Left lobe of liver (tissue), 2 donors: ENCODE measurements at regions not wholly inside any gene's neighbourhood (a gene's known extent, or its start where the extent isn't known, plus 50 kb on each side); places are given as distances from the start of the nearest gene placed in this dataset.
"Not testable (repeated sequence)": the region's sequence is repeated elsewhere in the genome, so short reads cannot be mapped to it uniquely, and the experiment has no call there.

Experiments used
- ATAC-seq: fragments of 200-7000 bp; cut with Tn5 transposase; one replicate; pipeline ENCODE4 v1.9.1; 2020; ENCODE audit warnings: mild to moderate bottlenecking, moderate library complexity
- DNase-seq: peaks from one replicate; pipeline ENCODE4 v3.0.0-alpha.2; 2020; ENCODE audit warnings: low spot score
- donor health status: DM: no; HTN: no; CAD: no; lungs with moderate emphysema.
- donor health status: DM: no; HTN: yes; CAD: no.

DNA sequence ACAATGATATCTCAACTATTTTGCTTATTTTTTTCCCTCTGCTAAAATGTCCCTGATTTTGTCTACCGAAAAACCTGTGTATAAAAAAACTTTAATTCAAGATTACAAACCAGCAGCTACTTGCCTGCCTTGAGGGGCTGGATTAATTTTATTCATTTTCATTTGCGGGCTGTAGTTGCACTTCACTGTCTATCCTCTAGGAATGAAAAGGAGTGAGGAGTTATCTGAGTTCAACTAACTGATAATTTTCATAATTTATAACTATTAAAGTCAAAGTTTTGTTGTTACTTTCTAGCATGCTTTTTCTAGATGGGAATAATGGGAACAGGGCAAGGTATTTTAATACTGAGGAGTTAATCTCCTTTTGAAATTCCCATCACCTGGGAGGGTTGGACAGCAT lies 50.3 kb upstream of the AGTPBP1 start:
- not testable (repeated sequence) for ATAC-seq, DNase-seq

DNA sequence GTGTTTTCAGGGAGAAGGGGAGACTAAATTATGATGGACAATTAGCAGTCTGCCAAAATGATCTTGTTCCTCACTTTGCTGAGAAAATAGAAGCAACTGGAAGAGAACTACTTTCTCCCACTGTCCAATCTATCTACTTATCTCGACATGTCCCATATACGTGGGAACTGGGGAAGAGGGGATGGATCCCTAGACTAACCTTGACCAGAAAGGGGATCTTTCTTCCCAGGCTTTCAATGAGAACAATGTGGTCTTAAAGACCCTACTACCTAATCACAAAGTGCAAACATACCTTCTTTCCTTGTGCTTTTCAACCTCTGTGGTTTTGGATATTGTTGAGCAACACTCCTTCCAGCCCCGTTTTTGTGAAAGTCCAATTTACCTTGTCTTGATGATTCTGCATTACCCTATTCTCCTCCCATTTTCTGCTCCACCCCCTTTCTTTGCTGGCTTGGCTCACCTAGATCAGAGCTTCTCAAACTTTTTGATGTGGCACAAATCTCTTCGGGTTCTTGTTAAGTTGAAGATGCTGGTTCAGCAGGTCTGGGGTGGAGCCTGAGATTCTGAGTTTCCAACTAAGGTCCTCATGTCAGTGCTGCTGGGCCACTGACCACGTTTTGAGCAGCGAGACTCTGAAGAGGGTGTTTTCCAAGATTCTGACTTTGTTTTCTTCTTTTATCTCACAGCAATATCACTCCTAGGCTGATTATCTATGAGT lies 61.4 kb upstream of the AGTPBP1 start:
- not testable (repeated sequence) for ATAC-seq, DNase-seq

GRCh38 chr9:85804847-85805133 lies 63.0 kb upstream of the AGTPBP1 start:
- DNase-seq, ATAC-seq: not testable (repeated sequence)

DNA sequence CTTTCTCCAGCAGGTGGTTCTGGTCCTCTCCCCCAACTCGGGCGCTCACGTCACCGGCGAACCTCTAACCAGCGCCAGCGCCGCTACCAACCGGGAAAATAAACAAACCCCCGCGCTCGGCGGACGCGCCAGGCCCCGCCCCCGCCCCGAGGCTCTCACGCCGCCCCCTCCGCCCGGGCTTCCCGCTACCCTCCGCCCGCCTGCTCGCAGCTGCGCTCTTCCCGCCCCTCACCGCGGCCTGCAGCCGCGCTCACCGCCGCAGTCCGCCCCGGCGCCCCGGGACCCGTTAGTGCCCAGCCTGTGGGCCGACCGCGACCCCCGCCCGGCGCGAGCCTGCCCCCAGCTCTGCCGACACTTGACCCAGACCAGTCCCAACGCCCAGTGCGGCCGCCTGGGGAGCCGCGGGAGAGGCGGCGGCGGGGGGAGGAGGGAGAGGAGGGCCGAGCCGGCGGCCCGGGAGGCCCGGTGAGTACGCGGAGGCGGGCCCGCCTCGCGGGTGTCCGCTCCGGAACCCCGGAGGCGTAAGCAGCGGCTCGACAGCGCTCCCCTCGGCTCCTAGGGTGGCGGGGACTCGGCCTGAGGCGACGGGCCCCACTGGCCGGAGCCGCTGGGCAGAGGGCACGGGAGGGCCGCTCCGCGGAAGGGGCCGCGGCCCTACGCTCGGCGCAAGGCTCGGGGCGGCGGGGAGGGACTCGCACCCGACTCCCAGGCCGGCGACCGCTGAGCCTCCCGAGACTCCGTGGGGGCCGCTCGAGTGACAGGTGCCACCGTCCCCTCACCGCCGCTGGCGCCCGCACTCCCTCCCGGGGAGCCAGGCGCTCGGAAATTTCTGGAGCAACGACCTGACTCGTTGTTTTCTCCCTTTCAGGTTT lies 63.6 kb upstream of the AGTPBP1 start:
- ATAC-seq, result peak; percentile 89

DNA sequence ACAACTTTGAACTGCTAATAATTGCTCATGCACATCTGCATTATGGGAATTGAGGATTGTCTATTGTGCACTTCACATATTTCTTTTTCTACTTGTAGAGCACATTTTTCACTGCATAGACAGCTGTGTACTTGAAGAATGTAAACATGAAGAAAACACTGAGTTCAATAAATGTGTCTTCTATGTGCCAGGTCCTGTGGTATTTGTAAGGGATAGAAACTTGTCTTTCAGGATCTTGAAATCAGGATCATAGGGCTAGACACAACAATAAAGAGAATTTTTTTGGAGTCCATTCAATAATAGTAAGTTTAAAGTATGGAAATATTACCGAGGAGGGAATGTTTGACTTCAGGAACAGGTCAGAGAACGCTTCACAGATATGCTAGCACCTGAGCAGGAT lies 66.6 kb upstream of the AGTPBP1 start:
- not testable (repeated sequence) for DNase-seq, ATAC-seq

More for the DNA sequence above, 63.6 kb upstream of the AGTPBP1 start:
- peak; percentile 90 for DNase-seq

DNA sequence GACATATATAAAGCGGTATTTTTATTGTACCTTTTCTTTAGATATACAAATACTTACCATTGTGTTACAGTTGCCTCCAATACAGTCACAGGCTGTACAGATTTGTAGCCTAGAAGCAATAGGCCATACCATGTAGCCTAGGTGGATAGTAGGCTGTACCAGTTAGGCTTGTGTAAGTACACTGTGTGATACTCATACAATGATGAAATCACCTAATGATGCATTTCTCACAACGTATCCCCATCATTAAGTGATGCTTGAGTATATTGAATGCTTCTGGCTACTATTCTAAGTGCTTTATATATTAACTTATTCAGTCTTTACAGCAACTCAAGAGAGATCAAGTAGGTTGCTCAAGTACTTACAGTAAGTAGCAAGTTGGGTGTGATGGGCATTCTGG lies 71.6 kb upstream of the AGTPBP1 start:
- DNase-seq, result not testable (repeated sequence)

DNA sequence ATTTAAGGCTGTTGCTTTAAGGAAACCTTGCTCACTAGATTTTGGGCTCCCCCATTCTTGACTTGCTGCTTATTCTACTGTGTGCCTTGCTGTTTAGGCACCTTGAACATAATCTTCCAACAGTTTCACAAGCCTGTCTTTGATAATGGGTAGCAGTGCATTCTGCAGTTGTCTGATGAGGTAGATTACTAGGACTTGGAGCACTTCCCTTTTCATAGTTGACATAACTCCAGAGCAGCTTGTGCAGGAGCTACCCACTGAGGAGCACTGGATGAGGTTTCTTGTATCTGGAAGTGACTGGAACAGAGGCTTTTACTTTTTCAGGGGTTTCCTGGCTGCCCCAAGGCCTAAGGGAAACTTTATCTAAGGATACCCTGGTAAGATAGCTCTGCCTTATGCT lies 73.0 kb upstream of the AGTPBP1 start:
- ATAC-seq, DNase-seq: not testable (repeated sequence)

More for the DNA sequence above, 71.6 kb upstream of the AGTPBP1 start:
- ATAC-seq, result not testable (repeated sequence)

- DNase-seq, result not testable (repeated sequence)
- ATAC-seq, result peak; percentile 83
Observed at GRCh38 chr9:85818971-85819370, 77.2 kb upstream of the AGTPBP1 start.

- ATAC-seq, DNase-seq: not testable (repeated sequence)
Observed at GRCh38 chr9:85820598-85820997, 78.8 kb upstream of the AGTPBP1 start.

GRCh38 chr9:85824949-85825348 lies 83.2 kb upstream of the AGTPBP1 start:
- DNase-seq, ATAC-seq: not testable (repeated sequence)

DNA sequence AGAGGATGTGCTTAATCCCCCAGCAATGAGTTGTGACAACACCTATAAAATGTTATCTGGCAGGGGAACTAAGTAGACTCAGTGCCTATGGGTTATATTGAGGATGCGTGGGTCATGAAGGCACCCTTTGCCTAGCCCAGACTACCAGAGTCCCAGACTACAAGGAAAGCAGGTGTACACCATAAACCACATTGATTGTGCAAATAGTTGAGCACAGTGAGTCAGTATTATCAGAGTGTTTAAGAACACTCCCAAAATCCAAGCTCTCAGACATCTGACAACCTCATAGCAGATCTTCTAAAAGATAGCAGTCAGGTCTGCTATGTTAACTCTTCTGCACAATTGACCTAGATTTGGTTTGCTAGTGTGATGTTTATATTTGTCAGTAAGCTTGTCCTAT lies 92.8 kb upstream of the AGTPBP1 start:
- not testable (repeated sequence) for DNase-seq, ATAC-seq

GRCh38 chr9:85843949-85844348 lies 97.0 kb upstream of the NAA35 start:
- DNase-seq, ATAC-seq: not testable (repeated sequence)

DNA sequence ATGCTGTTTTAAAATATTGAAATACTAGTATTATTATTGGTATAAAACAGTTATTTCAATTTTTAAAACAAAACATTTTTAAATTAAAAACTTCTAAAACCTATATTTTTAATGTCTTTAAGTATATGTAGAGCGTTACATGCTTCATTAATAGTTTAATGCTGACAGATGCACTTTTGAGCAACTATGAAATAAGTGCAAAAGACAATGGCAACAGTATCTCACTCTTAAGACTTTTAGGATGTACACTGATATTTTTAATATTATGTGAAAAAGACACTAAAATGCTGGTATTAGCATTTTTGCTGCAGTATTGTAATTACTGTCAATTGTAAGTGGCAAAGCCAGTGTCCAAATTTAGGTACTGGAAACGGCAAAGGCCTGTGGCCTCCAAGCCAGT lies 93.2 kb upstream of the NAA35 start:
- not testable (repeated sequence) for DNase-seq

GRCh38 chr9:85858056-85858750 lies 82.7 kb upstream of the NAA35 start:
- ATAC-seq (no peak), DNase-seq (no peak)

More for the DNA sequence above, 93.2 kb upstream of the NAA35 start:
- ATAC-seq, result not testable (repeated sequence)

- no peak for ATAC-seq
- no peak for DNase-seq
Observed at GRCh38 chr9:85859765-85860164, 81.2 kb upstream of the NAA35 start.

DNA sequence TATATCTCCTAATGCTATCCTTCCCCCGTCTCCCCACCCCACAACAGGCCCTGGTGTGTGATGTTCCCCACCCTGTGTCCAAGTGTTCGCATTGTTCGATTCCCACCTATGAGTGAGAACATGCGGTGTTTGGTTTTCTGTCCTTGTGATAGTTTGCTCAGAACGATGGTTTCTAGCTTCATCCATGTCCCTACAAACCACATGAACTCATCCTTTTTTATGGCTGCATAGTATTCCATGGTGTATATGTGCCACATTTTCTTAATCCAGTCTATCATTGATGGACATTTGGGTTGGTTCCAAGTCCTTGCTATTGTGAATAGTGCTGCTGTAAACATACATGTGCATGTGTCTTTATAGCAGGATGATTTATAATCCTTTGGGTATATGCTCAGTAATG lies 79.1 kb upstream of the NAA35 start:
- not testable (repeated sequence) for ATAC-seq, DNase-seq

GRCh38 chr9:85863875-85864274 lies 77.1 kb upstream of the NAA35 start:
- ATAC-seq, result no peak
- no peak for DNase-seq

DNA sequence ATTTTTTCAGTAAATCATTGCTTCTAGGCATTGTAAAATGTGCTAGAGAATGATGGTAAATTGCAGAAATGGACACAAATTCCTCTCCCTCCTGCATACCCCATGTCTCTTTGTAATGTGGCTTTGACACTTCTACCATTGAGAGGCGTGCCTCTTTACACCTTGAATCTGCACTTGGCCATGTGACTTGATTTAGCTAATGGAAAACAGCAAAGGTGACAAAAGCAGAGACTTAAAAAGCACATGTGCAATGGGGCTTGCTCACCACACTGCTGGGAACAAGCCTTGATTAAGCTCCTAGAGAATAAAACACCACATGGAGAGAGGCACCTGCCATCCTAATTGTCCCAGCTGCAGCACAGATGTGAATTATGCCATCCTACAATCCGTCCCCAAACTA lies 69.9 kb upstream of the NAA35 start:
- ATAC-seq, result no peak
- DNase-seq, result no peak

DNA sequence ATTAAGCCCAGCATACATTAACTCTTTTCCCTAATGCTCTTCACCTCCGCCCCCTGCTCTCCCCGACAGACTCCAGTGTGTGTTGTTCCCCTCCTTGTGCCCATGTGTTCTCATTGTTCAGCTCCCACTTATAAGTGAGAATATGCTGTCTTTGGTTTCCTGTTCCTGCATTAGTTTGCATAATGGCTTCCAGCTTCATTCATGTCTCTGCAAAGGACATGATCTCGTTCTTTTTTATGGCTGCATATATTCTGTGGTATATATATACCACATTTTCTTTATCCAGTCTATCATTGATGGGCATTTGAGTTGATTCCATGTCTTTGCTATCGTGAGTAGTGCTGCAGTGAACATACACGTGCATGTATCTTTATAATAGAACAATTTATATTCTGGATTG lies 69.3 kb upstream of the NAA35 start:
- not testable (repeated sequence) for DNase-seq, ATAC-seq

- ATAC-seq, result no peak
- DNase-seq, result no peak
Observed at GRCh38 chr9:85872463-85872862, 68.5 kb upstream of the NAA35 start.

- no peak for ATAC-seq
Observed at GRCh38 chr9:85876628-85877027, 64.3 kb upstream of the NAA35 start.

More at GRCh38 chr9:85876628-85877027, 64.3 kb upstream of the NAA35 start:
- no peak for DNase-seq
